Thymus (tissue), 11 donors: ENCODE measurements at regions not wholly inside any gene's neighbourhood (a gene's known extent, or its start where the extent isn't known, plus 50 kb on each side); places are given as distances from the start of the nearest gene placed in this dataset.
"Not testable (repeated sequence)": the region's sequence is repeated elsewhere in the genome, so short reads cannot be mapped to it uniquely, and the experiment has no call there.

Experiments used
- DNase-seq, 9 donors: peaks; one replicate each; pipeline ENCODE4 v3.0.0-alpha.2; 2013; ENCODE audit warnings: low spot score in 9 of 9, low read depth in 6 of 9, missing footprints in 1 of 9
- H3K27ac ChIP-seq, 2 donors: one replicate each; pipeline ENCODE4 v1.5.1; 2013; ENCODE audit warnings: control low read depth in 1 of 2, low read depth in 1 of 2, low read length in 1 of 2, mild to moderate bottlenecking in 1 of 2, moderate library complexity in 1 of 2
- H3K27me3 ChIP-seq, 2 donors: one replicate each; pipeline ENCODE4 v1.5.1; 2013; ENCODE audit warnings: low read length in 1 of 2; ENCODE audit not compliant: control insufficient read depth in 2 of 2, insufficient read depth in 1 of 2
- H3K36me3 ChIP-seq, 2 donors: one replicate each; pipeline ENCODE4 v1.5.1; 2013; ENCODE audit warnings: low read length in 1 of 2, mild to moderate bottlenecking in 1 of 2, moderate library complexity in 1 of 2; ENCODE audit not compliant: control insufficient read depth in 2 of 2, insufficient read depth in 2 of 2
- H3K4me1 ChIP-seq, 2 donors: one replicate each; pipeline ENCODE4 v1.5.1; 2013; ENCODE audit warnings: low read length in 2 of 2; ENCODE audit not compliant: control insufficient read depth in 2 of 2, insufficient read depth in 2 of 2
- H3K4me3 ChIP-seq, 2 donors: one replicate each; pipeline ENCODE4 v1.5.1; 2013; ENCODE audit warnings: low read length in 2 of 2, control low read depth in 1 of 2, mild to moderate bottlenecking in 1 of 2
- H3K9me3 ChIP-seq, 2 donors: one replicate each; pipeline ENCODE4 v1.5.1; 2013; ENCODE audit warnings: low read length in 1 of 2, mild to moderate bottlenecking in 1 of 2; ENCODE audit not compliant: control insufficient read depth in 2 of 2, insufficient read depth in 1 of 2
- WGBS: extraction: QIAGEN DNeasy Blood & Tissue Kit; methylation state at CpG from one replicate; pipeline ENCODE4 v1.1.7; 2013; 5-methylcytosine and 5-hydroxymethylcytosine counted together
- donor health status: healthy.

DNA sequence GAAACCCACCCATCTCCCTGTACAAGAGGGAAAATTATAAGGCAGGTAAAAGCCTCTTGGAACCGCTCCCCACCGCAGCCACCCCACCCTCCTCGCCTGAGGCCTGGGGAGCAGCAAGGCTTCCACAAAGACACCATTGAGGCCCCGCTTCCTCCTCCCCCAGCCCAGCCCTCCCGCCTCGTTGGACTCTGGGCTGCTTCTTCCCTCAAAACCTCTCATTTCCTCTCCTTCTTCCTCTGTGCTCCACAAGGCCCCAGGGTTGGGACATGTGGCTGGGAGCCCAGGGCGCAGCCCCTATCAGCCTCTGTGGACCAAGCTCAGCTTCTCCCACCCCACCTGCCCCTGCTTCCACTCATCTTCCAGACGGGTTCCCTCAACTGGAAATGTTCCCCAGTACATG is 185.6 kb downstream of the TBC1D2B start:
- WGBS = 70% methylated on average over 8 of the region's 8 CpGs
- not testable (repeated sequence) for H3K27me3 ChIP-seq, H3K4me3 ChIP-seq, DNase-seq, H3K9me3 ChIP-seq, H3K4me1 ChIP-seq, H3K27ac ChIP-seq, H3K36me3 ChIP-seq

DNA sequence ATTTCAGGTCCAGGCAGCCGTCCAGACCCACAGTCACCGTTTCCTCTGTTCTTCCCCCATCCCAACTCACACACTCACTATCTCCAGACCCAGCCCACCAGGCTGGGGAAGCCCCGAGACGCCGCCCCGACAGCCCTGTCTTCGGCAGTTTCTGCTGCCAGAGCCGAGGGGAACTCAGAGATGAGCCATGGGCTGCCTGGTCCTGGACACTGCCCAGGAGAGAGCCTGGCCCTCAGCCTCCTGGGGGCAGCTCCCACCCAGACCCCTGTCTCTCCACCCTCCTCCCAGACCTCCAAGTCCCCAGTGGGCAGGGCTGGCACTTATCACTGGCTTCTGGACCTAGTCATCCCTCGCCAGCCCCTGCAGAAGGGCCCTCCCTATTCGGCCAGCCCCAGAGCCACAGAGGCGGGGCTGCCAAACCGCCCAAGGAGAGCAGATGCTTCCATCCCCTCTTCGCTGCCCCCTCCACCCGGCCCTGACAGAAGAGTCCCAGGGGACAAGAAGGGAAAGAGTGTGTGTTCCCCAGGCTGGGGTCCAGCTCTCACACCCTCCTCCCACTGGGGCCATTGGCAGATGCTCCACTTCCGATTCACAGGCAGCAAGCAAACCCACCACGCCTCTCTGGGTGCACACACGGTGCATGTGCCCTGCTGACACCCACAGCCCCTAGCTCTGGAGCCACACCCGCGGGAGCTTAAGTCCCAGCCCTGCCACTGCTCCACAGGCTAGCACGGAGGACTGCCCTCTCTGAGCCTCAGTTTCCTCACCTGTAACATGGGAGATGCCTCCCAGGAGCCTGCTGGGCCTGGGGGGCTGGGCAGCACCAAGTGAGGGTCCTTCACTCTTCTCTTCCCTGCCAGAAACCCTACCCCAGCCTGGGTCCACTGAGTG is 186.4 kb downstream of the TBC1D2B start:
- H3K4me1 ChIP-seq, H3K27me3 ChIP-seq, H3K4me3 ChIP-seq, DNase-seq, H3K9me3 ChIP-seq, H3K36me3 ChIP-seq, H3K27ac ChIP-seq: not testable (repeated sequence)
- WGBS = 80% methylated on average over 18 of the region's 20 CpGs

GRCh38 chr15:77889828-77890725 is 187.4 kb downstream of the TBC1D2B start:
- not testable (repeated sequence) for H3K9me3 ChIP-seq, DNase-seq, H3K27me3 ChIP-seq, H3K4me1 ChIP-seq, H3K27ac ChIP-seq, H3K4me3 ChIP-seq, H3K36me3 ChIP-seq
- WGBS = 96% methylated on average over 15 of the region's 15 CpGs

GRCh38 chr15:77889009-77889806 is 188.3 kb downstream of the TBC1D2B start:
- WGBS = 96% methylated on average over 17 of the region's 17 CpGs
- H3K9me3 ChIP-seq = no peaks in the 10 kb centered on the region

DNA sequence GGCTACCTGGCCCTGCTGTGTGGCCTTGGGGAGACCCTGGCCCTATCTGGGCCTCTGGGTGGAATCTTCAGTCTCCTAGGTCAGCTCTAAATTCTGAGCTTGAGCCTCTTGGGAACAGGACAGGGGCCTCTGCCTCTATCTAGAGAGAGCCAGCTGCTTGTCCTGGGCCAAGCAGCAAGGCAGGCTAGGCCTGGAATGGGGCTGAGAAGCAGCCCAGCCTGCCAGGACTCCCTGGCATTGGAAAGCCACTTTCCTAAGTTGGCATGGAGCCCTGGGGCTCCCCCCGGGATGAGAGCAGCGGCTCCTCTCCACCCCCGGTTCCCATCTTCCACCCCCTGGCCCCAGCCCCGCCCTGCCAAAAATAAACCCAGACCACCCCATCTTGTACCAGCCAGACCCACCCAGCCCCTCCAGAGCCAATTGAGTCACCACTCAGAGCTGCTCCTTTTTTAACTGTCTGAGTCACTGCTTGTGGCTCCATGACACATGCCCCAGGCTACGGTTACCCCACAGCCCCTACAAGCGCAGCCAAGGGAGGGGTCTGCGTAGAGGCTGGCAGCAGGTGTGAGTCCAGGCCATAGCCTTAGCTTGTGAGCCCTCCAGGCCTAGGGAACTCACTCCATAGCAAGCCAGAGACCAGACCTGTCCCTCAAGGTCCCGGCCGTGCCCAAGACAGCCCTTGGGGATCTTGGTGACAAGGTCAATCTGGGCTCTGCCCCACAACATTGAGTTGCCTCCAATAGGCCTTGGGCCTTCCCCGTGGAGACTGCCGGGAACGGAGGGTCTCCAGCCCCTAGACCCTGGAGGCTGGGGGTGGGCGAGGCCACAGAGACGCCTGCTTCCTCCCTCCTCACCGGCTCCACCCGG is 189.7 kb downstream of the TBC1D2B start:
- H3K9me3 ChIP-seq, DNase-seq, H3K4me3 ChIP-seq, H3K4me1 ChIP-seq, H3K27me3 ChIP-seq, H3K27ac ChIP-seq, H3K36me3 ChIP-seq: not testable (repeated sequence)
- 91% methylated on average over 11 of the region's 16 CpGs for WGBS

More at GRCh38 chr15:77889009-77889806, 188.3 kb downstream of the TBC1D2B start:
- H3K4me1 ChIP-seq = no peaks in the 10 kb centered on the region
- no peak overlapping the region for H3K4me3 ChIP-seq
- DNase-seq = no peak
- H3K27ac ChIP-seq = no peak overlapping the region
- H3K36me3 ChIP-seq = no peaks in the 10 kb centered on the region
- H3K27me3 ChIP-seq = no peaks in the 10 kb centered on the region

DNA sequence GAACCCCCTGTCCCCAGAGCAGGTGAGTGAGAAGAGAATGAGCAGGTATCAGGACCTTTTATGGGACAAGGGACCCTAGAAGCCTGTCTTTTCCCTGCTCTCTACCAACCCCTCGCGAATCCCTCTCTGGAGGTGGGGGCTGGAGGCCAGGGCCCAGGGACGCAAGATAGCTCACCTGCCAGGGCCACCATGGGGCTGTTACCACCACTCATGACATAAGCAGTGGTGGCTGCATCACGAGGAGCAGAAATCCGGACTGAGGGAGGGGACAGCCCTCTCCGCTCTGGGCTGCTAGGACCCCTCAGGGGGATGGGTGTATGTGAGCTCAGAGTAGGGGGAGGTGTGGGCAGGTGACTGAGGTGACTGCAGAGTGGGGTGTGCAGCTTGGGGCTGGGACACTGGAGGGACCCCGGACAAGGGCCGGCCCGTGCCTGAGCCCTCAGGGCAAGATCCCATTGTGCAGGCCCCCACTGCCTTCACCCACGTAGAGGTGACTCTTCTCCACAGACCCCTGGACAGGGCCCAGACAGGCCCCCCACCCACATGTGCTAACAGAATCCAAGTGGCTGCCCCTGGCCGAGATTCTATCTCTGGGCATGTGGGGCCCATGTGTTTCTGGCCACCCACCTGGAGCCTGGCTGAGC is 190.6 kb downstream of the TBC1D2B start:
- H3K9me3 ChIP-seq = no peaks in the 10 kb centered on the region
- H3K36me3 ChIP-seq = no peaks in the 10 kb centered on the region
- no peaks in the 10 kb centered on the region for H3K4me1 ChIP-seq
- H3K27ac ChIP-seq = no peak overlapping the region
- DNase-seq = no peak
- 97% methylated on average over 11 of the region's 11 CpGs for WGBS
- H3K4me3 ChIP-seq = no peak overlapping the region
- H3K27me3 ChIP-seq = no peaks in the 10 kb centered on the region

- not testable (repeated sequence) for H3K9me3 ChIP-seq, H3K4me3 ChIP-seq, H3K27me3 ChIP-seq, DNase-seq, H3K36me3 ChIP-seq, H3K27ac ChIP-seq, H3K4me1 ChIP-seq
- 97% methylated on average over 17 of the region's 17 CpGs for WGBS
Measured at GRCh38 chr15:77885877-77886500, 191.5 kb downstream of the TBC1D2B start.

DNA sequence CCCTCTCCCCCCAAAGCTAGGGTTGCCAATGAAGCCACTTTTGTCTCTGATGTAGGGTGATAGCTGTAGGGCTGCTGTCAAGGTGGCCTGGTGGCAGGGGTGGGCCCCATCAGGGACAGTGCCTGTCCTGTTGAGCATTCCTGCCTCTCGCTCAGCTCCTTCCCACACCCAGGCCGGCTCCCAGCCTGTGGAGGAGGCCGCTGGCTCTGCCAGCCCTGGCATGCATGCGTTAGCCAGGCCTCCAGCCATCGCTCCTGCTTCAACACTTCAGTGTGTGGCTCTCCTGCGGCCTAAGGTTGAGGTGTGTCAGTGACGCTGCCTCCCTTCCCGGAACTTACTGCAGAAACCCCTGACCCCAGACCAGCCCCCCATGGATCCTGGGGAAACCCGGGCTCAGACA is 194.5 kb downstream of the TBC1D2B start:
- no CpG with 5 or more reads among the region's 9 CpGs for WGBS
- not testable (repeated sequence) for H3K9me3 ChIP-seq, H3K27me3 ChIP-seq

More for the DNA sequence above, 194.5 kb downstream of the TBC1D2B start:
- H3K4me1 ChIP-seq, DNase-seq, H3K36me3 ChIP-seq, H3K4me3 ChIP-seq, H3K27ac ChIP-seq: not testable (repeated sequence)
